Breast epithelium (tissue), 3 donors: ENCODE measurements at regions not wholly inside any gene's neighbourhood (a gene's known extent, or its start where the extent isn't known, plus 50 kb on each side); places are given as distances from the start of the nearest gene placed in this dataset.

ENCODE experiments used
- POLR2A ChIP-seq: fragments of 450-650 bp; IDR thresholded peaks from one replicate; pipeline ENCODE4 v1.6.1; 2016; ENCODE audit warnings: antibody characterized with exemption, mild to moderate bottlenecking, moderate library complexity
- POLR2AphosphoS5 ChIP-seq, 3 donors: sonication (generic); formaldehyde crosslinking; IDR thresholded peaks; one replicate each; pipeline ENCODE4 v1.6.1; 2017; ENCODE audit warnings: antibody characterized with exemption in 3 of 3

GRCh38 chr2:8517850-8518498 is 163.9 kb upstream of the ID2 start:
- TF ChIP-seq POLR2AphosphoS5 (IDR thresholded peaks at IDR 0.05): no peak
- no peak for TF ChIP-seq POLR2A
